H1 (cell line): ENCODE measurements at regions not wholly inside any gene's neighbourhood (a gene's known extent, or its start where the extent isn't known, plus 50 kb on each side); places are given as distances from the start of the nearest gene placed in this dataset.

Experiments
- CTCF ChIA-PET: fragments of 300-600 bp; sonication (Branson Sonifier 250); formaldehyde crosslinking; loops from one replicate; lab custom pipeline; 2021; ENCODE audit not compliant: partially characterized antibody; lab: Charles Lee
- POLR2A ChIA-PET: fragments of 300-600 bp; sonication (Branson Sonifier 250); formaldehyde crosslinking; loops from one replicate; lab custom pipeline; 2021; ENCODE audit warnings: inconsistent platforms; ENCODE audit not compliant: partially characterized antibody; lab: Charles Lee
- DNase-seq, 2 experiments: peaks; one replicate each; pipeline versions ENCODE4 v3.0.0 to v3.0.0-alpha.2; 2010 to 2022; ENCODE audit warnings: low spot score in 2 of 2, low read depth in 1 of 2, mixed read lengths in 1 of 2
- FAIRE-seq: peaks from 2 replicates; lab custom pipeline; 2011; peaks lifted over from hg19 to GRCh38; lab: Jason Lieb, UNC
- H2AFZ ChIP-seq: 2 replicates; pipeline ENCODE4 v1.8.1; 2012; ENCODE audit warnings: low read length, inconsistent platforms
- H2AK5ac ChIP-seq: 2 replicates; pipeline ENCODE4 v1.6.1; 2013; ENCODE audit warnings: low read depth, low read length
- H2BK120ac ChIP-seq: replicated peaks from 2 replicates; pipeline ENCODE3; 2013; ENCODE audit warnings: low read depth, low read length, inconsistent platforms
- H2BK12ac ChIP-seq: 2 replicates; pipeline ENCODE4 v1.6.1; 2013; ENCODE audit warnings: low read depth, low read length
- H2BK15ac ChIP-seq: 2 replicates; pipeline ENCODE4 v1.6.1; 2013; ENCODE audit warnings: low read length
- H2BK20ac ChIP-seq: 2 replicates; pipeline ENCODE4 v1.6.1; 2013; ENCODE audit warnings: low read length
- H2BK5ac ChIP-seq: 2 replicates; pipeline ENCODE4 v1.6.1; 2013; ENCODE audit warnings: low read depth, low read length
- H3K14ac ChIP-seq: 2 replicates; pipeline ENCODE4 v1.6.1; 2013; ENCODE audit warnings: inconsistent platforms; ENCODE audit not compliant: insufficient read length
- H3K18ac ChIP-seq: 2 replicates; pipeline ENCODE4 v1.6.1; 2013; ENCODE audit warnings: low read length; ENCODE audit errors: extremely low read depth
- H3K23ac ChIP-seq: 2 replicates; pipeline ENCODE4 v1.6.1; 2013; ENCODE audit warnings: inconsistent platforms; ENCODE audit not compliant: insufficient read length
- H3K23me2 ChIP-seq: 2 replicates; pipeline ENCODE4 v1.6.1; 2013; ENCODE audit warnings: low read depth, low read length
- H3K27ac ChIP-seq: 2 replicates; pipeline ENCODE4 v1.6.1; 2011; ENCODE audit warnings: low read depth, low read length, inconsistent platforms
- H3K27me3 ChIP-seq, 4 experiments: replicated peaks in 1 of 4; 1 replicate in 1 of 4; 2 replicates in 3 of 4; pipeline versions ENCODE4 v1.6.1 to v1.8.1; 2011 to 2013; ENCODE audit warnings: low read length in 3 of 4, mild to moderate bottlenecking in 3 of 4, inconsistent platforms in 2 of 4, mixed read lengths in 2 of 4, moderate library complexity in 1 of 4; ENCODE audit not compliant: control insufficient read depth in 3 of 4, insufficient read depth in 3 of 4; ENCODE audit errors: extremely low read depth in 1 of 4
- H3K36me3 ChIP-seq, 4 experiments: 2 replicates each; pipeline versions ENCODE4 v1.6.1 to v1.8.1; 2011 to 2013; ENCODE audit warnings: mild to moderate bottlenecking in 4 of 4, low read length in 3 of 4, moderate library complexity in 2 of 4, control low read depth in 1 of 4, inconsistent platforms in 1 of 4; ENCODE audit not compliant: insufficient read depth in 4 of 4, control insufficient read depth in 2 of 4
- H3K4ac ChIP-seq: replicated peaks from 2 replicates; pipeline ENCODE3; 2013; ENCODE audit warnings: low read length, low read depth, mixed read lengths, inconsistent platforms; ENCODE audit not compliant: insufficient read length
- H3K4me1 ChIP-seq, 4 experiments: replicated peaks in 1 of 4; 1 replicate in 1 of 4; 2 replicates in 3 of 4; pipeline versions ENCODE4 v1.6.1 to v1.8.1; 2011 to 2013; ENCODE audit warnings: low read length in 3 of 4, inconsistent platforms in 2 of 4, mixed read lengths in 1 of 4; ENCODE audit not compliant: insufficient read depth in 4 of 4, control insufficient read depth in 3 of 4
- H3K4me2 ChIP-seq, 2 experiments: 2 replicates each; pipeline versions ENCODE4 v1.6.1 to v1.8.1; 2011 to 2013; ENCODE audit warnings: low read depth in 2 of 2, low read length in 2 of 2, control low read depth in 1 of 2, inconsistent platforms in 1 of 2, mild to moderate bottlenecking in 1 of 2; ENCODE audit not compliant: insufficient read depth in 1 of 2
- H3K4me3 ChIP-seq, 4 experiments: fragments of 200-600, 300-600 bp in 1 of 4; sonication (generic), shearing (Covaris generic), sonication (Bioruptor Twin) in 1 of 4; 2 replicates each; pipeline versions ENCODE4 v1.5.1 to v1.8.1; 2011 to 2016; ENCODE audit warnings: low read length in 4 of 4, low read depth in 3 of 4, control low read depth in 2 of 4, inconsistent platforms in 2 of 4, mild to moderate bottlenecking in 2 of 4, mixed read lengths in 1 of 4, moderate library complexity in 1 of 4; ENCODE audit not compliant: insufficient read depth in 2 of 4; ENCODE audit errors: extremely low read depth in 1 of 4
- H3K56ac ChIP-seq: replicated peaks from 2 replicates; pipeline ENCODE3; 2013; ENCODE audit warnings: low read depth, mild to moderate bottlenecking, mixed read lengths, low read length, inconsistent platforms; ENCODE audit not compliant: insufficient read length
- H3K79me1 ChIP-seq: 2 replicates; pipeline ENCODE4 v1.6.1; 2013; ENCODE audit warnings: low read depth, low read length, control low read depth
- H3K79me2 ChIP-seq, 2 experiments: 2 replicates each; pipeline versions ENCODE4 v1.6.1 to v1.8.1; 2012 to 2013; ENCODE audit warnings: low read length in 2 of 2, mild to moderate bottlenecking in 2 of 2, inconsistent platforms in 1 of 2; ENCODE audit not compliant: insufficient read depth in 2 of 2, control insufficient read depth in 1 of 2
- H3K9ac ChIP-seq, 4 experiments: replicated peaks in 1 of 4; 1 replicate in 1 of 4; 2 replicates in 3 of 4; pipeline versions ENCODE4 v1.6.1 to v1.8.1; 2011 to 2013; ENCODE audit warnings: low read depth in 3 of 4, low read length in 3 of 4, control low read depth in 2 of 4, mild to moderate bottlenecking in 2 of 4, moderate library complexity in 2 of 4, inconsistent platforms in 1 of 4; ENCODE audit errors: extremely low read depth in 1 of 4
- H3K9me3 ChIP-seq, 2 experiments: 2 replicates each; pipeline versions ENCODE4 v1.6.1 to v1.8.1; 2012 to 2013; ENCODE audit warnings: mild to moderate bottlenecking in 2 of 2, moderate library complexity in 2 of 2, control low read depth in 1 of 2, inconsistent platforms in 1 of 2, low read depth in 1 of 2, low read length in 1 of 2, mixed read lengths in 1 of 2; ENCODE audit not compliant: insufficient read depth in 2 of 2
- H4K20me1 ChIP-seq, 2 experiments: replicated peaks in 1 of 2; 2 replicates each; pipeline versions ENCODE3 to v1.8.1; 2011 to 2013; ENCODE audit warnings: inconsistent platforms in 2 of 2, low read length in 2 of 2, mild to moderate bottlenecking in 1 of 2; ENCODE audit not compliant: insufficient read depth in 2 of 2, control insufficient read depth in 1 of 2
- H4K5ac ChIP-seq: 2 replicates; pipeline ENCODE4 v1.6.1; 2013; ENCODE audit warnings: low read length, low read depth, mixed read lengths, inconsistent platforms; ENCODE audit not compliant: insufficient read length
- H4K8ac ChIP-seq: 2 replicates; pipeline ENCODE4 v1.8.0; 2013; ENCODE audit warnings: mild to moderate bottlenecking, moderate library complexity, low read length, inconsistent platforms; ENCODE audit not compliant: insufficient read depth; ENCODE audit errors: extremely low read depth
- H4K91ac ChIP-seq: replicated peaks from 2 replicates; pipeline ENCODE3; 2013; ENCODE audit warnings: low read length, mixed read lengths, inconsistent platforms; ENCODE audit not compliant: insufficient read length
- CBX5 ChIP-seq: fragments of 300-800, 300-1000 bp; sonication (generic); IDR thresholded peaks from 2 replicates; pipeline ENCODE4 v1.7.1; 2016; ENCODE audit warnings: antibody characterized with exemption, low read length, low read depth
- GABPA ChIP-seq: IDR thresholded peaks from 2 replicates; pipeline ENCODE4 v1.6.1; 2011; ENCODE audit warnings: mild to moderate bottlenecking, low read length, moderate library complexity, borderline replicate concordance; ENCODE audit not compliant: insufficient read depth
- KDM1A ChIP-seq: fragments of 200-600, 300-600 bp; sonication (generic); IDR thresholded peaks from 2 replicates; pipeline ENCODE4 v1.7.1; 2016; ENCODE audit warnings: mild to moderate bottlenecking, low read length, borderline replicate concordance
- KDM4A ChIP-seq: IDR thresholded peaks from one replicate; pipeline ENCODE4 v1.7.1; 2012; ENCODE audit warnings: low read depth, mild to moderate bottlenecking, moderate library complexity, low read length, inconsistent platforms; ENCODE audit not compliant: severe bottlenecking
- MAFK ChIP-seq: IDR thresholded peaks from 2 replicates; pipeline ENCODE4 v1.6.1; 2012; ENCODE audit warnings: low read depth, mild to moderate bottlenecking, improper control_type of control experiment, low read length
- NANOG ChIP-seq: IDR thresholded peaks from 2 replicates; pipeline ENCODE4 v1.6.1; 2011; ENCODE audit warnings: low read length, low read depth, mild to moderate bottlenecking, inconsistent platforms; ENCODE audit not compliant: insufficient read depth, poor library complexity, severe bottlenecking
- POU5F1 ChIP-seq: IDR thresholded peaks from 2 replicates; pipeline ENCODE4 v1.6.1; 2011; ENCODE audit warnings: low read depth, mild to moderate bottlenecking, low read length, moderate library complexity
- RFX5 ChIP-seq: IDR thresholded peaks from 2 replicates; pipeline ENCODE4 v1.6.1; 2011; ENCODE audit warnings: low read depth, low read length, improper control_type of control experiment, borderline replicate concordance
- TBP ChIP-seq: IDR thresholded peaks from 2 replicates; pipeline ENCODE4 v1.6.1; 2011; ENCODE audit warnings: low read depth, low read length, improper control_type of control experiment
- WGBS, 2 experiments: shearing (Covaris generic) in 1 of 2; methylation state at CpG; one replicate each; pipeline versions ENCODE4 v1.1.6 to v1.1.7; 2013 to 2015; ENCODE audit warnings: low lambda C conversion rate in 2 of 2, mixed read lengths in 2 of 2, inconsistent platforms in 1 of 2, low coverage in 1 of 2, missing lambda C conversion rate in 1 of 2; ENCODE audit not compliant: insufficient replicate concordance in 2 of 2, insufficient coverage in 1 of 2, insufficient read length in 1 of 2; ENCODE audit errors: extremely low coverage in 1 of 2, missing lambda C conversion rate in 1 of 2; 5-methylcytosine and 5-hydroxymethylcytosine counted together
- TF ChIP-seq, protein P1 (sequence below), 3 experiments: IDR thresholded peaks; 1 replicate in 2 of 3; 2 replicates in 1 of 3; pipeline versions ENCODE4 v1.5.1 to v1.6.1; 2011; ENCODE audit warnings: low read length in 3 of 3, mild to moderate bottlenecking in 3 of 3, inconsistent platforms in 2 of 3, low read depth in 1 of 3, moderate library complexity in 1 of 3; ENCODE audit not compliant: insufficient read depth in 1 of 3; ENCODE audit errors: control extremely low read depth in 1 of 3
- TF ChIP-seq, protein P2 (sequence below): IDR thresholded peaks from 2 replicates; pipeline ENCODE4 v1.6.1; 2011; ENCODE audit warnings: low read depth, mild to moderate bottlenecking, low read length; ENCODE audit not compliant: insufficient read depth

DNA sequence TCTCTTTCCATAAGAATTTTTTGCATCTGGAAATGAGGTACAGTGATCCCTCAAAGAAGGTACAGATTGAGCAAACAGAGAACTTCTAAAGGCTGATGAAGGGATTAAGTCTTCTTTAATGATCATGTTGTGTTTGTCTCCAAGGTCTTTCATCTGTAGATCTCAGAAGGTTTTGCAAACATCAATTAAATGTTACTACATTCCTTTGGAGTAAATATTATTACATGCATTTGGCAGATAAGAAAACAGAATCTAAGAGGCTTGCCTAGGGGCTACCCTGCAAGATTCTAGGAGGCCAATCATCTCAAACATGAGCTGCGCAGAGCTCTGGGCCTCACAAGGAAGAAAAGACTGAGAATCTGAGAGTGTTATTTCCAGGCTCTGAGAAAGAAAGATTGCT, 70.9 kb upstream of the LPP start:
- Histone ChIP-seq H2BK5ac (no peak overlapping the region), H2BK20ac (no peak overlapping the region), H3K36me3 (no peaks in the 10 kb centered on the region), H3K18ac (no peak overlapping the region), H3K79me1 (no peaks in the 10 kb centered on the region), H2BK12ac (no peak overlapping the region), H4K20me1 (no peaks in the 10 kb centered on the region), H2BK120ac (no peak overlapping the region), H4K5ac (no peak overlapping the region), H3K4me3 (no peak overlapping the region), H3K4me1 (no peaks in the 10 kb centered on the region), H3K79me2 (no peaks in the 10 kb centered on the region), H3K23me2 (no peaks in the 10 kb centered on the region), H3K23ac (no peak overlapping the region), H3K9me3 (0 out of 4 replicates have a peak, but pooled peaks cover 3% of the 10 kb centered on the region in 2 experiments), H3K9ac (no peak overlapping the region), H2AFZ (no peak overlapping the region), H3K27ac (no peak overlapping the region), H4K91ac (no peak overlapping the region), H3K14ac (no peak overlapping the region), H3K56ac (no peak overlapping the region), H2BK15ac (no peak overlapping the region), H4K8ac (no peak overlapping the region), H3K4me2 (no peak overlapping the region), H2AK5ac (no peak overlapping the region), H3K27me3 (no peaks in the 10 kb centered on the region), H3K4ac (no peak overlapping the region)
- FAIRE-seq (no peak), DNase-seq (no peak)
- 80% methylated on average over 1 of the region's 1 CpG; no CpG with 5 or more reads in 1 of the 2 experiments for WGBS, 2 experiments
- ChIA-PET POLR2A (no interaction called here), CTCF (no interaction called here)
- TF ChIP-seq TBP (no peak), KDM1A (no peak), NANOG (no peak), MAFK (no peak), CBX5 (no peak), RFX5 (no peak), POU5F1 (no peak), KDM4A (no peak), GABPA (no peak)
- TF ChIP-seq, protein P1, sequence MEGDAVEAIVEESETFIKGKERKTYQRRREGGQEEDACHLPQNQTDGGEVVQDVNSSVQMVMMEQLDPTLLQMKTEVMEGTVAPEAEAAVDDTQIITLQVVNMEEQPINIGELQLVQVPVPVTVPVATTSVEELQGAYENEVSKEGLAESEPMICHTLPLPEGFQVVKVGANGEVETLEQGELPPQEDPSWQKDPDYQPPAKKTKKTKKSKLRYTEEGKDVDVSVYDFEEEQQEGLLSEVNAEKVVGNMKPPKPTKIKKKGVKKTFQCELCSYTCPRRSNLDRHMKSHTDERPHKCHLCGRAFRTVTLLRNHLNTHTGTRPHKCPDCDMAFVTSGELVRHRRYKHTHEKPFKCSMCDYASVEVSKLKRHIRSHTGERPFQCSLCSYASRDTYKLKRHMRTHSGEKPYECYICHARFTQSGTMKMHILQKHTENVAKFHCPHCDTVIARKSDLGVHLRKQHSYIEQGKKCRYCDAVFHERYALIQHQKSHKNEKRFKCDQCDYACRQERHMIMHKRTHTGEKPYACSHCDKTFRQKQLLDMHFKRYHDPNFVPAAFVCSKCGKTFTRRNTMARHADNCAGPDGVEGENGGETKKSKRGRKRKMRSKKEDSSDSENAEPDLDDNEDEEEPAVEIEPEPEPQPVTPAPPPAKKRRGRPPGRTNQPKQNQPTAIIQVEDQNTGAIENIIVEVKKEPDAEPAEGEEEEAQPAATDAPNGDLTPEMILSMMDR (IDR thresholded peaks at IDR 0.05; ENCODE audit: control extremely low read depth in 1 of 3, insufficient read depth in 1 of 3, low read depth in 1 of 3, low read length in 3 of 3): no peak
- TF ChIP-seq, protein P2, sequence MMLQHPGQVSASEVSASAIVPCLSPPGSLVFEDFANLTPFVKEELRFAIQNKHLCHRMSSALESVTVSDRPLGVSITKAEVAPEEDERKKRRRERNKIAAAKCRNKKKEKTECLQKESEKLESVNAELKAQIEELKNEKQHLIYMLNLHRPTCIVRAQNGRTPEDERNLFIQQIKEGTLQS: no peak
